ENCODE measurements at regions not wholly inside any gene's neighbourhood (a gene's known extent, or its start where the extent isn't known, plus 50 kb on each side); places are given as distances from the start of the nearest gene placed in this dataset.

- no peak for TF ChIP-seq CTCF (IDR thresholded peaks at IDR 0.05; ENCODE audit: insufficient read depth, low read length, severe bottlenecking)
- H3K36me3 ChIP-seq (ENCODE audit: control insufficient read depth, insufficient read depth, low read length) = no peaks in the 10 kb centered on the region
- H3K4me3 ChIP-seq (ENCODE audit: low read depth, low read length) = no peak overlapping the region
- FAIRE-seq (no peak), DNase-seq (ENCODE audit: low read depth) (no peak)
- H3K27me3 ChIP-seq (ENCODE audit: control insufficient read depth, insufficient read depth, low read length) = no peaks in the 10 kb centered on the region
Observed at GRCh38 chr22:49012712-49013395, 814.8 kb downstream of the BRD1 start.

DNA sequence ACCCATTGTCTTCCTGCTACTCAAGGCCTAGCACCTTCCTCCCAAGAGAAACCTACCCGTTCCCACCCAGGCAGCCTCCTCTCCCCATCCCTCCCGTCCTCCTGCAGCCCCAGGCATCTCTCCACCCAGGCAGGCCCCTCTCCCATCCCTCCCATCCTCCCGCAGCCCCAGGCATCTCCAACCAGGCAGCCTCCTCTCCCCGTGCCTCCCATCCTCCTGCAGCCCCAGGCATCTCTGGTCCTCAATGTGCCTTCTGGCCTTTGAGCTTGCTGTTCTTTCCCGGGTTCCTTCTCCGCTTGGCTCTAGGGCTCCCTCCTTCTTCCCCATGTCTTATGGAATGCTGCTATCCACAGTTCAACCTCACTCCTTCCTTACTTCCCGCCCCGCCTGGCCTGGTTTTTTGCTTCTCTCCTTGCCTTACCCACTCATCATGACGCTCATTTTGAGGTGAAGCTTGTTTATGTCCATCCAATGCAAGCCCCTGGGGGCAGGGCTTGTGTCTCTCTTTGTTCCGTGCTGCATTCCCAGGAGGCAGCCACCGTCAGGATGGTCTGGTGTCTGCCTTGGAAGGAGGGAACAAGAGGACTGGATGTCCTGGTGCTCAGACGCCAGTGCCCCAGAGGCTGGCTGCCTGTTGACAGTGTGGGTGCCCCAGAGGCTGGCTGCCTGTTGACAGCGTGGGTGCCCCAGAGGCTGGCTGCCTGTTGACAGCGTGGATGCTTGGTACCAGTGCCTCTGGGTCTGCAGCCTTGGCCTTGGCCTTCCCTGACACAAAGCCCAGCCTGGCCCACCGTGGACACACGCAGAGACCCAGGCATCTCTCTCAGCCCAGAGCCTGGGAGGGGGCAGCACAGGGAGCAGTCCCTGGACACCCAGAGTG is 815.7 kb downstream of the BRD1 start:
- H3K36me3 ChIP-seq (ENCODE audit: control insufficient read depth, insufficient read depth, low read length) = no peaks in the 10 kb centered on the region
- no peak overlapping the region for H3K4me3 ChIP-seq (ENCODE audit: low read depth, low read length)
- FAIRE-seq (no peak), DNase-seq (ENCODE audit: low read depth) (no peak)
- no peak for TF ChIP-seq CTCF (IDR thresholded peaks at IDR 0.05; ENCODE audit: insufficient read depth, low read length, severe bottlenecking)
- H3K27me3 ChIP-seq (ENCODE audit: control insufficient read depth, insufficient read depth, low read length) = no peaks in the 10 kb centered on the region

- H3K27me3 ChIP-seq (ENCODE audit: control insufficient read depth, insufficient read depth, low read length) = no peaks in the 10 kb centered on the region
- no peak for FAIRE-seq
Observed at GRCh38 chr22:49011379-49011768, 816.3 kb downstream of the BRD1 start.

GRCh38 chr22:49010901-49011300 is 816.8 kb downstream of the BRD1 start:
- no peak for TF ChIP-seq CTCF (IDR thresholded peaks at IDR 0.05; ENCODE audit: insufficient read depth, low read length, severe bottlenecking)
- H3K4me3 ChIP-seq (ENCODE audit: low read depth, low read length) = no peak overlapping the region
- H3K36me3 ChIP-seq (ENCODE audit: control insufficient read depth, insufficient read depth, low read length) = no peaks in the 10 kb centered on the region
- H3K27me3 ChIP-seq (ENCODE audit: control insufficient read depth, insufficient read depth, low read length) = no peaks in the 10 kb centered on the region
- no peak for DNase-seq (ENCODE audit: low read depth)
- no peak for FAIRE-seq

More at GRCh38 chr22:49011379-49011768, 816.3 kb downstream of the BRD1 start:
- TF ChIP-seq CTCF (IDR thresholded peaks at IDR 0.05; ENCODE audit: insufficient read depth, low read length, severe bottlenecking) = no peak
- H3K36me3 ChIP-seq (ENCODE audit: control insufficient read depth, insufficient read depth, low read length) = no peaks in the 10 kb centered on the region
- no peak overlapping the region for H3K4me3 ChIP-seq (ENCODE audit: low read depth, low read length)
- no peak for DNase-seq (ENCODE audit: low read depth)

DNA sequence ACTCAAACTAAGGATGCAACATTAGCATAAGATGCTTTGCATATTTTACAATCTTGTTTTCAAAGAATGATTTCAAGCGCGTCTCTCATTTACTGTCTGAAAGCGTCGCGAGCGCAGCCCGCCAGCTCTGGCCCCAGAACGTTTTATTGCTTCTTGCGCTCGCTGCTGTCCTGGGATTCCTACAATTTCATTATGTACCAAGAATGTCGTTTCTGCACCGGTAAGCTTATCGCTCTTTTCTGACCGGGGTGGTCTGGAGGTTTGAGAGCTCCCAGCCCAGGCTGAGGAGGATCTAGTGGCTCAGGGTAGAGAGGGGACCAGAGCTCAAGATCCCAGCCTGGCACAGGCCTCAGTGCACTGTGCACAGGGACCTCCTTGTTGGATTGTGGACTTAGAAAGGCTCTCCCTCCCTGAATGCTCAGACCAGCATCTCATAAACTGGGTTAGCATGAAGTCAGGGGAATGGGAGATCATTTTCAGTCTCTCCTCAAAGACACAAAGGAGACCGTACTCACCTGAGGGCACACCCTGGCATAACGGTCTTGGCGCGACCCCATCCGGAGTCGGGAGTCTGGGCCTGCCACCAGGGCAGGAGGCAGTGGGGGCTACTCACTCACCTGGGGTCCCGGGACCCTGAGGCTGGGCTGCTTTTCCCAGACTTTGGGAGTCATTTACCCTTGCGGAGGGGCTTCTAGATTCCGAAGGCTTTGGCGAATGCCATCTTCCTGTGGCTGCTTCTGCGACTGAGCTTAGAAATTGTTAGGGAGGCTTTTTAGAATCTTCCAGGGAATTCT is 817.4 kb downstream of the BRD1 start:
- FAIRE-seq (no peak), DNase-seq (ENCODE audit: low read depth) (no peak)
- no peak overlapping the region for H3K4me3 ChIP-seq (ENCODE audit: low read depth, low read length)
- no peak for TF ChIP-seq CTCF (IDR thresholded peaks at IDR 0.05; ENCODE audit: insufficient read depth, low read length, severe bottlenecking)
- no peaks in the 10 kb centered on the region for H3K36me3 ChIP-seq (ENCODE audit: control insufficient read depth, insufficient read depth, low read length)
- H3K27me3 ChIP-seq (ENCODE audit: control insufficient read depth, insufficient read depth, low read length) = no peaks in the 10 kb centered on the region

Data from bronchial epithelial cell (primary cell).